GM19324 (cell line): ENCODE measurements at regions not wholly inside any gene's neighbourhood (a gene's known extent, or its start where the extent isn't known, plus 50 kb on each side); places are given as distances from the start of the nearest gene placed in this dataset.

ENCODE experiments used
- ATAC-seq: cut with Tn5 transposase; IDR thresholded peaks from one replicate; pipeline ENCODE4 v1.9.1; 2021; ENCODE audit warnings: mild to moderate bottlenecking, moderate library complexity; ENCODE audit not compliant: unreplicated experiment, low FRiP score

GRCh38 chr1:83606416-83606955, 392.4 kb downstream of the TTLL7 start:
- no peak for ATAC-seq

GRCh38 chr1:83596331-83596730, 402.6 kb downstream of the TTLL7 start:
- no peak for ATAC-seq

GRCh38 chr1:83593073-83593472, 405.9 kb downstream of the TTLL7 start:
- no peak for ATAC-seq

GRCh38 chr1:83588140-83588539, 410.8 kb downstream of the TTLL7 start:
- no peak for ATAC-seq

GRCh38 chr1:83583351-83584014, 415.4 kb downstream of the TTLL7 start:
- peak; percentile 60 for ATAC-seq

- ATAC-seq: no peak
These were observed 417.2 kb downstream of the TTLL7 start for GRCh38 chr1:83581747-83582146.

GRCh38 chr1:83574791-83575190, 424.1 kb downstream of the TTLL7 start:
- ATAC-seq: peak; percentile 67

GRCh38 chr1:83573776-83574175, 425.2 kb downstream of the TTLL7 start:
- no peak for ATAC-seq

- no peak for ATAC-seq
These were observed 427.4 kb downstream of the TTLL7 start for GRCh38 chr1:83571536-83571935.

GRCh38 chr1:83561346-83561745, 437.6 kb downstream of the TTLL7 start:
- no peak for ATAC-seq

- no peak for ATAC-seq
These were observed 439.6 kb downstream of the TTLL7 start for GRCh38 chr1:83559129-83559840.

GRCh38 chr1:83555871-83556270, 443.1 kb downstream of the TTLL7 start:
- ATAC-seq: no peak

- no peak for ATAC-seq
These were observed 444.8 kb downstream of the TTLL7 start for GRCh38 chr1:83554174-83554573.

GRCh38 chr1:83552820-83553219, 446.1 kb downstream of the TTLL7 start:
- ATAC-seq: no peak

GRCh38 chr1:83548311-83548710, 450.6 kb downstream of the TTLL7 start:
- no peak for ATAC-seq

- no peak for ATAC-seq
These were observed 451.0 kb downstream of the TTLL7 start for GRCh38 chr1:83547901-83548300.

- ATAC-seq: no peak
These were observed 452.1 kb downstream of the TTLL7 start for GRCh38 chr1:83546874-83547273.

- no peak for ATAC-seq
These were observed 453.7 kb downstream of the TTLL7 start for GRCh38 chr1:83545066-83545862.

- no peak for ATAC-seq
These were observed 455.5 kb downstream of the TTLL7 start for GRCh38 chr1:83543222-83543973.

- no peak for ATAC-seq
These were observed 467.2 kb downstream of the TTLL7 start for GRCh38 chr1:83531521-83532309.
